Osteocyte (in vitro differentiated cells): ENCODE measurements at regions not wholly inside any gene's neighbourhood (a gene's known extent, or its start where the extent isn't known, plus 50 kb on each side); places are given as distances from the start of the nearest gene placed in this dataset.

Source experiments
- DNase-seq: peaks from one replicate; pipeline ENCODE4 v3.0.0; 2021; ENCODE audit warnings: mixed read lengths; ENCODE audit not compliant: unreplicated experiment; ENCODE audit errors: extremely low spot score
- H3K27ac Mint-ChIP-seq: one replicate; pipeline ENCODE4 v1.8.0; 2021; ENCODE audit warnings: mild to moderate bottlenecking, mixed read lengths; ENCODE audit not compliant: unreplicated experiment
- H3K27me3 Mint-ChIP-seq: one replicate; pipeline ENCODE4 v1.8.0; 2021; ENCODE audit warnings: mixed read lengths; ENCODE audit not compliant: unreplicated experiment
- H3K36me3 Mint-ChIP-seq: one replicate; pipeline ENCODE4 v1.8.0; 2021; ENCODE audit warnings: mixed read lengths; ENCODE audit not compliant: unreplicated experiment
- H3K4me1 Mint-ChIP-seq: one replicate; pipeline ENCODE4 v1.8.0; 2021; ENCODE audit warnings: mixed read lengths; ENCODE audit not compliant: unreplicated experiment
- H3K4me3 Mint-ChIP-seq: one replicate; pipeline ENCODE4 v1.8.0; 2021; ENCODE audit warnings: mild to moderate bottlenecking, moderate library complexity, mixed read lengths; ENCODE audit not compliant: unreplicated experiment
- H3K9me3 Mint-ChIP-seq: one replicate; pipeline ENCODE4 v1.8.0; 2021; ENCODE audit warnings: mixed read lengths; ENCODE audit not compliant: unreplicated experiment
- CTCF ChIP-seq: fragments of 200-600 bp; sonication (generic); IDR thresholded peaks from 2 replicates; pipeline ENCODE4 v1.5.0; 2021; ENCODE audit warnings: antibody characterized with exemption, mild to moderate bottlenecking, moderate library complexity

- no peak for DNase-seq
- TF ChIP-seq CTCF, result no peak
- Mint-ChIP-seq H3K4me3 (no peak overlapping the region), H3K27me3 (no peaks in the 10 kb centered on the region), H3K36me3 (no peaks in the 10 kb centered on the region), H3K9me3 (peaks cover 7% of the 10 kb centered on the region), H3K4me1 (peaks cover 9% of the 10 kb centered on the region), H3K27ac (no peak overlapping the region)
Measured at GRCh38 chr2:149824136-149824535, 236.6 kb upstream of the MMADHC start.

- DNase-seq, result no peak
- Mint-ChIP-seq H3K4me3 (no peak overlapping the region), H3K9me3 (peaks cover 7% of the 10 kb centered on the region), H3K4me1 (peaks cover 14% of the 10 kb centered on the region), H3K36me3 (no peaks in the 10 kb centered on the region), H3K27me3 (no peaks in the 10 kb centered on the region), H3K27ac (no peak overlapping the region)
- no peak for TF ChIP-seq CTCF
Measured at GRCh38 chr2:149819356-149819957, 231.9 kb upstream of the MMADHC start.

GRCh38 chr2:149816756-149817551 lies 229.4 kb upstream of the MMADHC start:
- DNase-seq, result no peak
- Mint-ChIP-seq H3K4me3 (no peak overlapping the region), H3K27ac (no peak overlapping the region), H3K9me3 (no peaks in the 10 kb centered on the region), H3K27me3 (no peaks in the 10 kb centered on the region), H3K36me3 (no peaks in the 10 kb centered on the region), H3K4me1 (peaks cover 11% of the 10 kb centered on the region)
- TF ChIP-seq CTCF, result no peak

- Mint-ChIP-seq H3K27ac (no peak overlapping the region), H3K4me3 (no peak overlapping the region), H3K27me3 (no peaks in the 10 kb centered on the region), H3K36me3 (no peaks in the 10 kb centered on the region), H3K4me1 (peaks cover 11% of the 10 kb centered on the region), H3K9me3 (no peaks in the 10 kb centered on the region)
- DNase-seq, result no peak
- no peak for TF ChIP-seq CTCF
Measured at GRCh38 chr2:149815941-149816340, 228.4 kb upstream of the MMADHC start.

- no peak for TF ChIP-seq CTCF
- Mint-ChIP-seq H3K4me3 (no peak overlapping the region), H3K9me3 (no peaks in the 10 kb centered on the region), H3K27me3 (no peaks in the 10 kb centered on the region), H3K4me1 (peaks cover 11% of the 10 kb centered on the region), H3K27ac (no peak overlapping the region), H3K36me3 (no peaks in the 10 kb centered on the region)
- DNase-seq, result no peak
Measured at GRCh38 chr2:149814901-149815300, 227.3 kb upstream of the MMADHC start.
